ENCODE measurements at regions not wholly inside any gene's neighbourhood (a gene's known extent, or its start where the extent isn't known, plus 50 kb on each side); places are given as distances from the start of the nearest gene placed in this dataset.

DNA sequence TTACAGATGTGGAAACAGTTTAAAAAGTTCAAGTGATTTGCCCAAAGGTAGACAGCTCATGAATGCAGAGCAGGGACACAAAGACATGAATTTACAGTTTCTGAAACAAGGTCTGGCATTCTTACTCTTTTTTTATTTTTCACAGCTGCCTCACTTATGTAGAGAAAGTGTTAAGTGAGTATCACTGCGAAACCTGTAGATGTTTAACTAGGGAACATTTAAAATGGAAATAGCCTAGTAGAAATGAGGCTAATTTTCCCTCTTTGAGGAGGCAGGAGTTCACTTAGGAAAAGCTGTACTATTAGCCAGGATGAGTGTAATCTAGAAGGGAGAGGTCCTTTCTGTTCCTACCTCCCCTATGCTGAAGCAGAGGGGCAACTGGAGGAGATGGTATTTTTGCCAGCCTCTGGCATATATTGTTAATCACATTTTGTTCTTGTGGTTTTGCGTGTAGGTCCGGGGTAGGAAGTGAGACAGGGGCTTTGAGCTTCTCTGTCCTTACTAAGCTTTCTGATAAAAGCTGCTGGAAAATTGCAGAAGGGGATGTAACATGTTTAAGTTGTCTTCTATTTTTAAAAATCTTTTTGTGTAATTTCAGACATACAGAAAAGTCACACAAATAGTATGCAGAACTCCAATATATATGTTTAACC is 492.8 kb upstream of the NR3C2 start:
- TF ChIP-seq, protein P1, sequence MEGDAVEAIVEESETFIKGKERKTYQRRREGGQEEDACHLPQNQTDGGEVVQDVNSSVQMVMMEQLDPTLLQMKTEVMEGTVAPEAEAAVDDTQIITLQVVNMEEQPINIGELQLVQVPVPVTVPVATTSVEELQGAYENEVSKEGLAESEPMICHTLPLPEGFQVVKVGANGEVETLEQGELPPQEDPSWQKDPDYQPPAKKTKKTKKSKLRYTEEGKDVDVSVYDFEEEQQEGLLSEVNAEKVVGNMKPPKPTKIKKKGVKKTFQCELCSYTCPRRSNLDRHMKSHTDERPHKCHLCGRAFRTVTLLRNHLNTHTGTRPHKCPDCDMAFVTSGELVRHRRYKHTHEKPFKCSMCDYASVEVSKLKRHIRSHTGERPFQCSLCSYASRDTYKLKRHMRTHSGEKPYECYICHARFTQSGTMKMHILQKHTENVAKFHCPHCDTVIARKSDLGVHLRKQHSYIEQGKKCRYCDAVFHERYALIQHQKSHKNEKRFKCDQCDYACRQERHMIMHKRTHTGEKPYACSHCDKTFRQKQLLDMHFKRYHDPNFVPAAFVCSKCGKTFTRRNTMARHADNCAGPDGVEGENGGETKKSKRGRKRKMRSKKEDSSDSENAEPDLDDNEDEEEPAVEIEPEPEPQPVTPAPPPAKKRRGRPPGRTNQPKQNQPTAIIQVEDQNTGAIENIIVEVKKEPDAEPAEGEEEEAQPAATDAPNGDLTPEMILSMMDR (IDR thresholded peaks at IDR 0.05; ENCODE audit: insufficient read depth, low read length, poor library complexity, severe bottlenecking): no peak
- TF ChIP-seq EZH2phosphoT487 (conservative IDR thresholded peaks at IDR 0.05; ENCODE audit: low read length): no peak
